Upper lobe of right lung (tissue), 1 donor: ENCODE measurements at regions not wholly inside any gene's neighbourhood (a gene's known extent, or its start where the extent isn't known, plus 50 kb on each side); places are given as distances from the start of the nearest gene placed in this dataset.

ENCODE experiments used
- ATAC-seq: fragments of 200-7000 bp; cut with Tn5 transposase; one replicate; pipeline ENCODE4 v1.9.1; 2020; ENCODE audit warnings: mild to moderate bottlenecking, moderate library complexity
- DNase-seq: peaks from one replicate; pipeline ENCODE4 v3.0.0-alpha.2; 2020
- H3K27ac ChIP-seq: fragments of 200-600 bp; one replicate; pipeline ENCODE4 v1.8.0; 2022
- H3K27me3 ChIP-seq: fragments of 200-600 bp; one replicate; pipeline ENCODE4 v1.8.0; 2022; ENCODE audit warnings: mild to moderate bottlenecking
- H3K36me3 ChIP-seq: fragments of 200-600 bp; one replicate; pipeline ENCODE4 v1.8.0; 2022
- H3K4me1 ChIP-seq: fragments of 200-600 bp; one replicate; pipeline ENCODE4 v1.8.0; 2022
- H3K4me3 ChIP-seq: fragments of 200-600 bp; one replicate; pipeline ENCODE4 v1.8.0; 2022; ENCODE audit warnings: mild to moderate bottlenecking
- H3K9me3 ChIP-seq: fragments of 200-600 bp; one replicate; pipeline ENCODE4 v1.8.0; 2022
- CTCF ChIP-seq: fragments of 200-600 bp; IDR thresholded peaks from one replicate; pipeline ENCODE4 v1.8.0; 2022; ENCODE audit warnings: antibody characterized with exemption
- intact Hi-C: fragments of 100-400 bp; cut with DNase I; formaldehyde crosslinking; loops from one replicate; pipeline ENCODE4 v1.11.0; 2022
- donor health status: DM: no; HTN: yes; CAD: no; lungs with severe emphysema.

- intact Hi-C loops, result no loop called here
- no peak for TF ChIP-seq CTCF
These were observed 392.7 kb downstream of the RPS29 start for GRCh38 chr14:49193332-49194065.

GRCh38 chr14:49191380-49191779 is 394.8 kb downstream of the RPS29 start:
- Histone ChIP-seq H3K27ac (no peak overlapping the region), H3K36me3 (no peaks in the 10 kb centered on the region), H3K9me3 (no peaks in the 10 kb centered on the region), H3K4me1 (no peaks in the 10 kb centered on the region), H3K4me3 (no peak overlapping the region), H3K27me3 (no peaks in the 10 kb centered on the region)
- intact Hi-C loops, result no loop called here
- TF ChIP-seq CTCF, result no peak
- ATAC-seq (no peak), DNase-seq (no peak)

More at GRCh38 chr14:49193332-49194065, 392.7 kb downstream of the RPS29 start:
- Histone ChIP-seq H3K27ac (no peak overlapping the region), H3K27me3 (no peaks in the 10 kb centered on the region), H3K36me3 (no peaks in the 10 kb centered on the region), H3K4me1 (no peaks in the 10 kb centered on the region), H3K9me3 (no peaks in the 10 kb centered on the region), H3K4me3 (no peak overlapping the region)
- DNase-seq, result no peak
- no peak for ATAC-seq

- Histone ChIP-seq H3K27me3 (no peaks in the 10 kb centered on the region), H3K9me3 (peaks cover 3% of the 10 kb centered on the region), H3K36me3 (no peaks in the 10 kb centered on the region), H3K27ac (no peak overlapping the region), H3K4me3 (no peak overlapping the region), H3K4me1 (no peaks in the 10 kb centered on the region)
- no peak for DNase-seq
- no peak for TF ChIP-seq CTCF
- no peak for ATAC-seq
- intact Hi-C loops, result no loop called here
These were observed 396.8 kb downstream of the RPS29 start for GRCh38 chr14:49189375-49189774.

GRCh38 chr14:49187799-49188198 is 398.4 kb downstream of the RPS29 start:
- intact Hi-C loops, result no loop called here
- no peak for DNase-seq
- H3K4me3 ChIP-seq, result no peak overlapping the region
- H3K27me3 ChIP-seq, result no peaks in the 10 kb centered on the region
- H3K4me1 ChIP-seq, result no peaks in the 10 kb centered on the region
- no peak overlapping the region for H3K27ac ChIP-seq
- no peaks in the 10 kb centered on the region for H3K36me3 ChIP-seq
- H3K9me3 ChIP-seq, result peaks cover 3% of the 10 kb centered on the region
- TF ChIP-seq CTCF, result no peak
- no peak for ATAC-seq

- peak; percentile 55 for TF ChIP-seq CTCF
- H3K27ac ChIP-seq, result no peak overlapping the region
- ATAC-seq (peak; percentile 91), DNase-seq (no peak)
- intact Hi-C loops, result no loop called here
- no peaks in the 10 kb centered on the region for H3K4me1 ChIP-seq
- no peaks in the 10 kb centered on the region for H3K27me3 ChIP-seq
- H3K9me3 ChIP-seq, result no peaks in the 10 kb centered on the region
- H3K36me3 ChIP-seq, result no peaks in the 10 kb centered on the region
- no peak overlapping the region for H3K4me3 ChIP-seq
These were observed 412.3 kb downstream of the RPS29 start for GRCh38 chr14:49173765-49174373.
